Fibroblast of pulmonary artery (primary cell): ENCODE measurements at regions not wholly inside any gene's neighbourhood (a gene's known extent, or its start where the extent isn't known, plus 50 kb on each side); places are given as distances from the start of the nearest gene placed in this dataset.
A peak's percentile ranks its signal among the peaks of the same experiment; 100 is the strongest.
"Not testable (repeated sequence)": the region's sequence is repeated elsewhere in the genome, so short reads cannot be mapped to it uniquely, and the experiment has no call there.

ENCODE experiments used
- DNase-seq: peaks from one replicate; pipeline ENCODE4 v3.0.0-alpha.2; 2010; ENCODE audit warnings: low read depth
- H3K4me3 ChIP-seq: replicated peaks from 2 replicates; pipeline ENCODE4 v1.5.1; 2011; ENCODE audit warnings: low read depth, mild to moderate bottlenecking, control low read depth, low read length, moderate library complexity
- TF ChIP-seq, protein P1 (sequence below): IDR thresholded peaks from 2 replicates; pipeline ENCODE4 v1.5.1; 2011; ENCODE audit warnings: mild to moderate bottlenecking, control low read depth, low read length, inconsistent platforms; ENCODE audit errors: missing control alignments

DNA sequence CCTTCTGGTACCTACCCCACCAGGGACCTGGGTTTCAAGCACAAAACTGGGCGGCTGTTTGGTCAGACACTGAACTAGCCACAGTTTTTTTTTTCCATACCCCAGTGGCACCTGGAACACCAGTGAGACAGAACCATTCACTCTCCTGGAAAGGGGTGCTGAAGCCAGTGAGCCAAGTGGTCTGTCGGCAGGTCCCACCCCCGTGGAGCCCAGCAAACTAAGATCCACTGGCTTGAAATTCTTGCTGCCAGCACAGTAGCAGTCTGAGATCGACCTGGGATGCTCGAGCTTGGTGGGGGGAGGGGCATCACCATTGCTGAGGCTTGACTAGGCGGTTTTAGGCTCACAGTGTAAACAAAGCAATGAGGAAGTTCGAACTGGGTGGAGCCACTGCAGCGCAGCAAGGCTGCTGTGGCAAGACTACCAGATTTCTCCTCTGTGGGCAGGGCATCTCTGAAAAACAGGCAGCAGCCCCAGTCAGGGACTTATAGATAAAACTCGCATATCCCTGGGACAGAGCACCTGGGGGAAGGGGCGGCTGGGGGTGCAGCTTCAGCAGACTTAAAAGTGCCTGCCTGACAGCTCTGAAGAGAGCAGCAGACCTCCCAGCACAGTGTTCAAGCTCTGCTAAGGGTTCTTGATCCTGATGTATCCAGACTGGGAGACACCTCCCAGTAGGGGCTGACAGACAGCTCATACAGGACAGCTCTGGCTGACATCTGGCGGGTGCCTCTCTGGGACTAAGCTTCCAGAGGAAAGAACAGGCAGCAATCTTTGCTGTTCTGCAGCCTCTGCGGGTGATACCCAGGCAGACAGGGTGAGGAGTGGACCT is 223.0 kb downstream of the COX18 start:
- peak; percentile 18 for DNase-seq
- H3K4me3 ChIP-seq: no peak overlapping the region
- TF ChIP-seq, protein P1, sequence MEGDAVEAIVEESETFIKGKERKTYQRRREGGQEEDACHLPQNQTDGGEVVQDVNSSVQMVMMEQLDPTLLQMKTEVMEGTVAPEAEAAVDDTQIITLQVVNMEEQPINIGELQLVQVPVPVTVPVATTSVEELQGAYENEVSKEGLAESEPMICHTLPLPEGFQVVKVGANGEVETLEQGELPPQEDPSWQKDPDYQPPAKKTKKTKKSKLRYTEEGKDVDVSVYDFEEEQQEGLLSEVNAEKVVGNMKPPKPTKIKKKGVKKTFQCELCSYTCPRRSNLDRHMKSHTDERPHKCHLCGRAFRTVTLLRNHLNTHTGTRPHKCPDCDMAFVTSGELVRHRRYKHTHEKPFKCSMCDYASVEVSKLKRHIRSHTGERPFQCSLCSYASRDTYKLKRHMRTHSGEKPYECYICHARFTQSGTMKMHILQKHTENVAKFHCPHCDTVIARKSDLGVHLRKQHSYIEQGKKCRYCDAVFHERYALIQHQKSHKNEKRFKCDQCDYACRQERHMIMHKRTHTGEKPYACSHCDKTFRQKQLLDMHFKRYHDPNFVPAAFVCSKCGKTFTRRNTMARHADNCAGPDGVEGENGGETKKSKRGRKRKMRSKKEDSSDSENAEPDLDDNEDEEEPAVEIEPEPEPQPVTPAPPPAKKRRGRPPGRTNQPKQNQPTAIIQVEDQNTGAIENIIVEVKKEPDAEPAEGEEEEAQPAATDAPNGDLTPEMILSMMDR: no peak

GRCh38 chr4:72843466-72843865 is 226.1 kb downstream of the COX18 start:
- TF ChIP-seq, protein P1: no peak
- DNase-seq: no peak
- H3K4me3 ChIP-seq: no peak overlapping the region

- H3K4me3 ChIP-seq: no peak overlapping the region
- TF ChIP-seq, protein P1: no peak
- DNase-seq: peak; percentile 28
Measured at GRCh38 chr4:72842323-72842722, 227.2 kb downstream of the COX18 start.

DNA sequence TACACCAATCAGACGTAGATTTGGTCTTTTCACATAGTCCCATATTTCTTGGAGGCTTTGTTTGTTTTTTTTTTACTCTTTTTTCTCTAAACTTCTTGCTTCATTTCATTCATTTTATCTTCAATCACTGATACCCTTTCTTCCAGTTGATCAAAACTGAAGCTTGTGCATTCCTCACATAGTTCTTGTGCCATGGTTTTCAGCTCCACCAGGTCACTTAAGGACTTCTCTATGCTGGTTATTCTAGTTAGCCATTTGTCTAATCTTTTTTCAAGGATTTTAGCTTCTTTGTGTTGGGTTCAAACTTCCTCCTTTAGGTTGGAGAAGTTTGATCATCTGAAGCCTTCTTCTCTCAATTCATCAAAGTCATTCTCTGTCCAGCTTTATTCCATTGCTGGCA is 229.3 kb downstream of the COX18 start:
- DNase-seq, H3K4me3 ChIP-seq: not testable (repeated sequence)

DNA sequence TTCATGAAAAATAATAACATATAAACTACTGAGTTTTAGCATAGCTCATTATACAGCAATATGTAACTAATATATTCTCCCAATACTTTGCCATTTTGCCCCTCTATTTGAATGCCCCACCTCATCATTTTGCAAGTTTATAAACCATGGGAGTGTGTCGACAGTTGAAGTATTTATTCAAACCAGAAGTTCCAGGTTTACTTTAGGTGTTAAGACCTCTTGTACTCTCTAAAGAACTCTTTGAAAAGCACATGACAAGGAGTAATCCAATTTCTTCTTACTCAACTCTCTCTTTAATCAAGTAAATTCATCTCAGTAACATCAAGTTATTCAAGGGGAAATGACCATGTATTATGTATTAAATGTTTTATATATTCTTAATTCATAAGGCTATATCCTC is 240.7 kb downstream of the COX18 start:
- DNase-seq: no peak
- TF ChIP-seq, protein P1: no peak
- H3K4me3 ChIP-seq: no peak overlapping the region

- no peak for DNase-seq
- no peak overlapping the region for H3K4me3 ChIP-seq
- TF ChIP-seq, protein P1: no peak
Measured at GRCh38 chr4:72827968-72828367, 241.5 kb downstream of the COX18 start.

DNA sequence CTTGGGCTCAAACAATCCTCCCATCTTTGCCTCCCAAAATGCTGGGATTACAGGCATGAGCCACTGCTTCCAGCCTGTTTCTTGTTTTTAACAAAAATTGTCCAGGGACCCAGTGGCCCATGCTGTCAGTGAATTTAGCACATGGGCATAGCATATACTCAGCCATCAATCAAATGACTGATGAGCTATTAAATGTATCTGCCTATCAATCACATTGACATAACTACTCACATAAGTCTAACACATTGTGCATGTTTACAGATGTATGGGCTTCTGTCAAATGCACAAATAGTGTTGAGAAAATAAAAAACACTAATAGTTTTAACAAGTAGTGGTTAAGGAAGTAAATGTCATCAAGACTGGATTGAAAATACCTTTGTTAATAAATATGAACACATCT is 249.4 kb downstream of the COX18 start:
- no peak overlapping the region for H3K4me3 ChIP-seq
- TF ChIP-seq, protein P1: no peak
- no peak for DNase-seq
